ENCODE measurements at regions not wholly inside any gene's neighbourhood (a gene's known extent, or its start where the extent isn't known, plus 50 kb on each side); places are given as distances from the start of the nearest gene placed in this dataset.

GRCh38 chr7:117929237-117929636, 56.0 kb upstream of the CTTNBP2 start:
- DNase-seq (ENCODE audit: low spot score): no peak

GRCh38 chr7:117931314-117931713, 58.1 kb upstream of the CTTNBP2 start:
- DNase-seq (ENCODE audit: low spot score): no peak

DNA sequence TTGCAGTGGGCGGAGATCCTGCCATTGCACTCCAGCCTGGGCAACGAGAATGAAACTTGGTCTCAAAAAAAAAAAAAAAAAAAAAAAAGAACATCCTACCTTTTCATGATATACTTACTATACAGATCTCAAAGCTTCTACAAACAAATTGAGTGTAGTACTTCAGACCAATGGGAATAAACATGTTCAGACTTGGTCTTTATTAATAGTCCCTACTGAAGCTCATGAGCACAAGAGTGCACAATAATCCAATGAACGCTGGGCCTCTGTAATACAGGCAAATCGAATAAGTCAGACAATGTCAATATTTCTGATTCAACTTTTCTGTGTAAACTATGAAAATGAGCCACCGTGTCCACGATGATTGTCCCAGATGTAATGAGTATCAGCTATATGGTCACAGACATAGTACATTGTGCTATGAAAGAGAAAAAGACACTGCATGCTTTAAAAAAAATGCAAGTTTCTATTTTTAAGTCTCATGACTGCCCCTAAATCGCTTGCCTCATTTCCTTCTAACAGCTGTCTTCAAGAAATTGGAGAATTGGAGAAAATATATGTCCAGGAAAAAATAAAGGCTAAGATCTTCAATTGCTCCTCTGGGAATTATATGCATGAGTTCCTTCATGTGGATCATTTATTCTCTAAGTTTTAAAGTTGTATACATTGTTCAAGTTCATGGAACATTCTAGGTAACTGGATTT, 64.0 kb upstream of the CTTNBP2 start:
- DNase-seq (ENCODE audit: low spot score): no peak

DNA sequence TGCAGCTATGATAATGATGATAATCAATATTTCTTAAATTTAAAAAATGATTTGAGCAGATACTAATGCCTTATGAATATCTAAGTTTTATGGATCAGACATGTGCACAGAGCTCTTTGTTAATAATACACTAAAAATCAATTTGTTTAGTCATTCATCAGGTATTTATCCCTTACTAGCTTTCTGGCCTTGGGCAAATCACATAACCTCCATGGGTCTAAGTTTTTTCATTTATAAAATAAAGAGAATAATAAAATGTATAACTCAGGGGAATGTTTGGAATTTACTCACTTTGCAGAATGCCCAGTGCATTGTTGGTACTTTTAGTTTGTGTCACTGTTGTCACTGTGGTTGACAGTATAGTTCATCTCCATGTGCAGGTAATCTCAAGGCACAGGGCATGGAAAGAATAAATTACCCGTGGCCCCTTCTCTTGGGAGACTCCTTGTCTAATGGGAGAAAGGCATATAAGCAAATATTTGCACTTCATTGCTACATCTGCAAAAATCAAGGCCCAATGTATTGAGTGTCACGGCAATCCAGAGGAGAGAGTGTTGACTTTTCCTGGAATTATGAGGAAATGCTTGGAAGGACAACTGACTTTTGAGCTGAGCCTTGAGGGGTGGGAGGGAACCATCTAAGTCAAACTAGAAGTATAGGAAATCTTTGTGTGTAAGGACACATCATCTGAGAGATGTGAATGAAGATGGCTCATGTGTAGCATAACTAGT, 64.7 kb upstream of the CTTNBP2 start:
- no peak for DNase-seq (ENCODE audit: low spot score)

- DNase-seq (ENCODE audit: low spot score): no peak
These were observed 68.0 kb upstream of the CTTNBP2 start for GRCh38 chr7:117941138-117941810.

DNA sequence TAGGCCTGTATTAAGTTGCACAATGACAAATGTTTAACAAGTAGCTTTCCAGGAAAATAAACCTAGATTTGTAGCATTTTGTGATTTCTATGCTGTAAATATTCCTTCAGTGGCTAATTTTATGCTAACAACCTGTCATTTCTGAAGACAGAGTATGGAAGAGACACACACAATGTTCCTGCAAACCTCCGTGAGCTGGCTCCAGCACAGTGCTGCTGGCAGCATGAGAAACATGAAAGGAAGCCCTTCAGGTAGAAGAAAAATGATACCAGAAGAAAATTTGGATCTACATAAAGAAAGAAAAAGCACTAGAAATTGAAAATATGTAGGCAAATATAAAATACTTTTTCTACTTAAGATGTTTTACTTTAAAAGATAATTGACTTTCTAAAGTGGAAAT, 69.5 kb upstream of the CTTNBP2 start:
- DNase-seq (ENCODE audit: low spot score): no peak

DNA sequence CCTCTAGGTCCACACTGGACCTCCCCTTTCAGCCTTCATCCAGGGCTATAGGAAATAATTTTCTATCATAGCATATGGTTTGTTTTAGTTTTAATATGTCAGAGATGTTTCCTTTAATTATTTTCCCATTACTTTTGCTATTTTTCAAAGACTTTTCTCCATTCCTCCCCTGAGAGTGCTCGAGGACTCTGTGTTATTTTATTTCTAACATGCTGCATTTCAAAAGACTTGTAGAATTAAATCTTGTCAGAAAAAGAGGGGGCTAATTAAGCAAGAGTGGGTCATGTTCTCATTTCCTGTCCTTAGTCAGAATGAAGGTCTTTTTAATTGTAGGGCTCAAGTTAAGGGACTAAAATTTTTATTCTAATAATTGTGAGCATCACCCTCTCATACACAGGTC, 71.6 kb upstream of the CTTNBP2 start:
- DNase-seq (ENCODE audit: low spot score): no peak

- no peak for DNase-seq (ENCODE audit: low spot score)
These were observed 73.0 kb upstream of the CTTNBP2 start for GRCh38 chr7:117946151-117946633.

DNA sequence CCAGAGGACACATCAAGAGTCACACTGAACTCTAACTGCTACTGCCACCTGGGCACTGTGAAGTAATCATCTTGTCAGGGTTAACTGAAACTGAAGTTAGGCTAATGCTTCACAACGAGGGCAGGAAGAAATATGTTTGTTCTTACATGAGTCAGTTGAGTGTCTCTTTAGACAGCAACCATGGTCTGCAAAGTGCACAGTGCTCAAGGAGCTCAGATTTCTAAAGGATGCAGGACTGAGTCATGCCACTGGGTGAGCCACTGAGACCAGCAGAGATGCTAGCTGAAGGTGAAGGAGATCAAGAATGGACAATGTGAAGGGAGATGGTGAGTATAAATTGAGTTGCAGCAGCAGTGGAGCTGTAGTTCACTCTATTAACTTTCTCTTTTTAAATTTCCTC, 76.0 kb upstream of the CTTNBP2 start:
- no peak for DNase-seq (ENCODE audit: low spot score)

GRCh38 chr7:117950601-117951260, 77.5 kb upstream of the CTTNBP2 start:
- no peak for DNase-seq (ENCODE audit: low spot score)

GRCh38 chr7:117951285-117951684, 78.0 kb upstream of the CTTNBP2 start:
- no peak for DNase-seq (ENCODE audit: low spot score)

DNA sequence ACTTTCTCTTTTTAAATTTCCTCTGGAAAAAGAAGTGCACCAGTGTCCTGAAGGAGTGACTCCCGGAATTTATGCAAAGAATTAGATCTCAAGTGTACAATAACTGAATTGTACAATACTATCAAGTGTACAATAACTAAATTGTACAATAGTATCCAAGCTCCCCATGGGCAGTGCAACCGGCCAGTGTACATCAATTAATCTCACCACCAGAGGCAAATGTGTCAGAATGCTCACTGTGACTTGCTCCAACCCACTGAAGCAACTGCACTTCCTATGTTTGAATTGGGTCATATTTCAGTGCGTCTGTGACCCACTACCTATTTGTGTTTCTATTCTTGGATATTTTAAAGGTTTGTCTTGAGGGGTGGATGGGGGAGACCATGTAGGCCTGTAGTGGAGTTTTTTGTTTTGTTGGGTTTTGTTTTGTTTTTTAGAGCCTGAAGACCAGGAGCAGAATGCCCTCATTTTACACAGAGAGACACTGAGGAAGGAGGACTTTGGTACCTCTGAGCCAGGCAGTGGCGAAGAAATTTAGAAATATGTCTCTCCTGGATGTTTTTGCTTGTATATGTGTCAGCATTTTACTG, 78.5 kb upstream of the CTTNBP2 start:
- DNase-seq (ENCODE audit: low spot score): no peak

- no peak for DNase-seq (ENCODE audit: low spot score)
These were observed 81.8 kb upstream of the CTTNBP2 start for GRCh38 chr7:117955046-117955445.

DNA sequence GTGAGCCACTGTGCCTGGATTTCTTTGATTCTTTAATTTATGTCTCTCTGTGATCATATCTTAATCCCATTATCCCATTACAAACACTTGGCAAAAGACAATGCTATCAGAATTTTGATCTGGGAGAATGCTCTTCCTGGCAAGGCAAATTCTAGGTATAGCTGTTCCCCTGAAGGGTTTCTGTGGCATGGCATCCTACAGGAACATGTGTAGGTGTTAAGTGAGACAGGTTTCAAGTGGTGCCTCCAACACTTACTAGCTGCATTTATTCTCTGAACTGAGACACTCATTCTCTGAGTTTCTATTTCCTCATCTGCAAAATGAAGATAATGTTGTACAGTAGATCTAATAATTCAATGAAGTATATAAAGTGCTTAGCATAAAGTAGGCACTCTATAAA, 87.1 kb upstream of the CTTNBP2 start:
- no peak for DNase-seq (ENCODE audit: low spot score)

GRCh38 chr7:117961235-117961634, 88.0 kb upstream of the CTTNBP2 start:
- DNase-seq (ENCODE audit: low spot score): no peak

- DNase-seq (ENCODE audit: low spot score): no peak
These were observed 89.2 kb upstream of the CTTNBP2 start for GRCh38 chr7:117962366-117962994.

DNA sequence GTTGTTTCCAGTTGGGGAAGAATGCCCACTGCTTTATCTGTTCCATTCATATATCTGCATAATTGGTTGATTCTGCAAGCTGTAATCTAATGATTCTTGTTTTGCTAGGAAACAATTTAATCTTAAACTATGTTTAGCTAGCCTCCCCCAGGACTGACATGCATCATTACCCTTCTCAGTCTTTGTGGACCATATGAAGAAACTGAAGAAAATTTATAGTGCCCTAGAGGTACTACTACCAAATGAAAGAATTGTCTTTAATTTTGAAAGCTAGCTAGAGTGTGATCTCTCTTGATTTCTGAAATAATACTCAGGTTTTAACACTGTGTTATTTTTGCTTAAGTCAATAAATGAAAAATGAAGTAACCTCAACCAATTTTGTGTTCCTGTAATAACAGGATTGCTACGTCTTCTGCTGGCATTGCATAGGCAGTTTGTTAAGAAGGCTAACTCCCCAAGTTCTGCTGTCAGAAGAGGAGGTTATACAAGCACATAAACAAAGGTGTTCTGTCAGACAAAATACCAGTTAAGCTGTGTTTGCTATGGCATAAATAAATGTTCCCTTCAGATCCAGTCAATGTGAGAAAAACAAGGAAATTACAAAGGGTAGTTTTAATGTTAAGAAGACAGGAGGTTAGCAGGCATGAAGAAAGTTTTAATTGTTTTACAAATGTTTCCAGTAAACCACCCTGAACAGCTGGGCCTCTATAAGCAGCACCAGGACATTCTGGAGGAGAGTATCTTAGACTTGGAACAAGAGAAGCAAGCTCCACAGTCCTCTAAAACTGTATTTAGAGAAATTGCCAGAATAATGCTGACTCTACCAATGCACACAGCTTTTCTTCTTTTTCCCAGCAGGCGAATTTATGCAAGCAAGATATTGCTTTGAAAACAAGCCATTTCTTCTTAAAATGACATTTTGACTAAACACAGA, 90.3 kb upstream of the CTTNBP2 start:
- no peak for DNase-seq (ENCODE audit: low spot score)

GRCh38 chr7:117970801-117971200, 97.6 kb upstream of the CTTNBP2 start:
- no peak for DNase-seq (ENCODE audit: low spot score)

DNA sequence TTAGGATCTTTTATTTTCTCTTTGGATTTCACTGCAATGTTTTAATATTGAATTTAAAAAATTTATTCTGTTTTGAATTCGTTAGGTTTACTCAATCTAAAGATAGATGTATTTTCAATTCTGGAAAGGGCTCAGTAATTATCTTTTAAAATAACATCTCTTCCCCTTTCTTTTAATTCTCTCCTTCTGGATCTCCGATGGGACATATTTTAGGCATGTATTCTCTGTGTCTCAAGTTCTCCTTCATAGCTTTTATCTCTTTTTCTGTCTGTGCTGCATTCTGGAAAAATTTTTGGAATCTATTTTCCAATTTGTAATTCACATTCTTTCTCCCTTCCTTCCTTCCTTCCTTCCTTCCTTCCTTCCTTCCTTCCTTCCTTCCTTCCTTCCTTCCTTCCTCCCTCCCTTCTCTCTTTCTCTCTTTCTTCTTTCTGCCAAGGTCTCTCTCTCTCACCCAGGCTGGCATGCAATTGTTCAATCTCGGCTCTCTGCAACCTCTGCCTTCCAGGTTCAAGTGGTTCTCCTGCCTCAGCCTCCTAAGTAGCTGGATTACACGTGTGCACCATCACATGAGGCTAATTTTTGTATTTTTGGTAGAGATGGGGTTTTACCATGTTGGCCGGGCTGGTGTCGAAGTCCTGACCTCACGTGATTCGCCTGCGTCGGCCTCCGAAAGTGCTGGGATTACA, 98.5 kb upstream of the CTTNBP2 start:
- no peak for DNase-seq (ENCODE audit: low spot score)

DNA sequence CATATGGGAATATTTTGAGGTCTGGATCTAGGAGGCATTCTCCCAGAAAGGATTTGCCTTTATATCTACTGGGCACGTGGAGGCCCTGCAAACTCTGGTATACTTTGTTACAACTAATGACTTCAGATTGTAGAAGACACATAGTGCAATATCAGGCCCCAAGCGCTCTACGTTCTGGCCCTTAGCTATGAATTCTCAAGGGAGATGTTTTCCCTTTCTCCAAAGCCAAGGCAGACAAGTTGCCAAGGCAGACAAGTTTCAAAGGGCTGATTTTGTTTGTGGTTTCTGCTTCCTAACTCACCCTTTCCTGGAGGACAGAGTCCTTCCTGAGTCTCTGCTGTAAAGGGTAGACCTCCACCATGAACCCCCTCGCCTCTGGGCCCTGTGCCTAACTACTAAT, 99.4 kb upstream of the CTTNBP2 start:
- DNase-seq (ENCODE audit: low spot score): no peak

Measured in hepatic stellate cell (primary cell).